IMR-90 (cell line): ENCODE measurements at regions not wholly inside any gene's neighbourhood (a gene's known extent, or its start where the extent isn't known, plus 50 kb on each side); places are given as distances from the start of the nearest gene placed in this dataset.

Source experiments
- ATAC-seq: fragments of 200-7000 bp; cut with Tn5 transposase; 2 replicates; pipeline ENCODE4 v1.9.1; 2020; ENCODE audit warnings: low read depth, mild to moderate bottlenecking, moderate library complexity
- BruUV-seq: library from RNA; stranded (reverse); fragments of 400-500 nt; replicated peaks from 2 replicates; lab custom pipeline; 2021; lab: Mats Ljungman, UMichigan
- CTCF ChIA-PET: fragments of 300-600 bp; formaldehyde crosslinking; extraction: SDS; loops from one replicate; lab custom pipeline; 2021; ENCODE audit warnings: antibody characterized with exemption; lab: Yijun Ruan, JAX
- POLR2A ChIA-PET: fragments of 300-600 bp; sonication (Branson Sonifier 250); formaldehyde crosslinking; loops from one replicate; lab custom pipeline; 2022; ENCODE audit warnings: antibody characterized with exemption; ENCODE audit not compliant: unreplicated experiment; lab: Charles Lee
- DNase-seq: peaks from one replicate; pipeline ENCODE4 v3.0.0; 2013
- H2AFZ ChIP-seq: replicated peaks from 2 replicates; pipeline ENCODE3; 2013; ENCODE audit warnings: low read length, mild to moderate bottlenecking; ENCODE audit not compliant: poor library complexity
- H2AK5ac ChIP-seq: 2 replicates; pipeline ENCODE4 v1.6.1; 2013; ENCODE audit warnings: low read depth, low read length, inconsistent platforms
- H2AK9ac ChIP-seq: replicated peaks from 2 replicates; pipeline ENCODE3; 2013; ENCODE audit warnings: mild to moderate bottlenecking, low read depth, low read length, moderate library complexity; ENCODE audit not compliant: poor library complexity
- H2BK120ac ChIP-seq: 2 replicates; pipeline ENCODE4 v1.6.1; 2013; ENCODE audit warnings: low read depth, low read length, inconsistent platforms
- H2BK15ac ChIP-seq: 3 replicates; pipeline ENCODE4 v1.6.1; 2013; ENCODE audit warnings: low read depth, low read length, inconsistent platforms
- H2BK20ac ChIP-seq: 2 replicates; pipeline ENCODE4 v1.6.1; 2013; ENCODE audit warnings: low read depth, mild to moderate bottlenecking, inconsistent platforms, low read length, moderate library complexity
- H2BK5ac ChIP-seq: 2 replicates; pipeline ENCODE4 v1.6.1; 2013; ENCODE audit warnings: mild to moderate bottlenecking, low read depth, low read length, inconsistent platforms; ENCODE audit not compliant: poor library complexity, severe bottlenecking
- H3K14ac ChIP-seq: replicated peaks from 2 replicates; pipeline ENCODE4 v1.6.1; 2013; ENCODE audit warnings: low read depth, low read length, inconsistent platforms
- H3K18ac ChIP-seq: 2 replicates; pipeline ENCODE4 v1.6.1; 2013; ENCODE audit warnings: low read depth, low read length, control low read depth
- H3K23ac ChIP-seq: 2 replicates; pipeline ENCODE4 v1.6.1; 2013; ENCODE audit warnings: low read depth, low read length, inconsistent platforms
- H3K27ac ChIP-seq: 2 replicates; pipeline ENCODE4 v1.5.1; 2013; ENCODE audit warnings: mild to moderate bottlenecking, control low read depth, low read length; ENCODE audit not compliant: insufficient read depth
- H3K27me3 ChIP-seq: 2 replicates; pipeline ENCODE4 v1.6.1; 2013; ENCODE audit warnings: low read length; ENCODE audit not compliant: control insufficient read depth, insufficient read depth
- H3K36me3 ChIP-seq: 2 replicates; pipeline ENCODE4 v1.6.1; 2013; ENCODE audit warnings: low read length, mixed read lengths; ENCODE audit not compliant: control insufficient read depth, insufficient read depth
- H3K4ac ChIP-seq: 2 replicates; pipeline ENCODE4 v1.6.1; 2013; ENCODE audit warnings: low read depth, low read length, inconsistent platforms
- H3K4me1 ChIP-seq: 2 replicates; pipeline ENCODE4 v1.6.1; 2013; ENCODE audit warnings: low read length, mixed read lengths; ENCODE audit not compliant: control insufficient read depth, insufficient read depth
- H3K4me2 ChIP-seq: 2 replicates; pipeline ENCODE4 v1.6.1; 2013; ENCODE audit warnings: low read depth, mild to moderate bottlenecking, control low read depth, low read length, moderate library complexity
- H3K4me3 ChIP-seq: 2 replicates; pipeline ENCODE4 v1.5.1; 2013; ENCODE audit warnings: low read depth, mild to moderate bottlenecking, control low read depth, low read length, moderate library complexity; ENCODE audit not compliant: insufficient read depth
- H3K56ac ChIP-seq: 2 replicates; pipeline ENCODE4 v1.6.1; 2013; ENCODE audit warnings: low read length, inconsistent platforms; ENCODE audit not compliant: insufficient read depth; ENCODE audit errors: extremely low read depth
- H3K79me1 ChIP-seq, 2 experiments: 2 replicates each; pipeline ENCODE4 v1.6.1; 2013; ENCODE audit warnings: low read length in 2 of 2, inconsistent platforms in 1 of 2, low read depth in 1 of 2
- H3K9ac ChIP-seq: 2 replicates; pipeline ENCODE4 v1.6.1; 2013; ENCODE audit warnings: low read depth, low read length, control low read depth
- H3K9me1 ChIP-seq: 2 replicates; pipeline ENCODE4 v1.6.1; 2013; ENCODE audit warnings: low read length, inconsistent platforms; ENCODE audit not compliant: insufficient read depth
- H3K9me3 ChIP-seq: 2 replicates; pipeline ENCODE4 v1.6.1; 2013; ENCODE audit warnings: low read length; ENCODE audit not compliant: control insufficient read depth, insufficient read depth
- H4K20me1 ChIP-seq: 2 replicates; pipeline ENCODE4 v1.6.1; 2013; ENCODE audit warnings: low read length, inconsistent platforms; ENCODE audit not compliant: insufficient read depth
- H4K5ac ChIP-seq: 2 replicates; pipeline ENCODE4 v1.6.1; 2013; ENCODE audit warnings: mild to moderate bottlenecking, low read depth, low read length, control low read depth
- H4K8ac ChIP-seq, 2 experiments: 2 replicates each; pipeline ENCODE4 v1.6.1; 2013; ENCODE audit warnings: low read depth in 2 of 2, low read length in 2 of 2, control low read depth in 1 of 2, inconsistent platforms in 1 of 2
- H4K91ac ChIP-seq: 2 replicates; pipeline ENCODE4 v1.6.1; 2013; ENCODE audit warnings: low read depth, low read length, inconsistent platforms; ENCODE audit not compliant: insufficient read depth
- BHLHE40 ChIP-seq: fragments of 150-350 bp; IDR thresholded peaks from 2 replicates; pipeline ENCODE4 v1.6.1; 2016; ENCODE audit warnings: mild to moderate bottlenecking, low read depth, low read length
- CTCF ChIP-seq: conservative IDR thresholded peaks from 2 replicates; pipeline ENCODE4 v1.5.1; 2012; ENCODE audit warnings: mild to moderate bottlenecking, low read depth, low read length, improper control_type of control experiment
- WGBS, 2 experiments: methylation state at CpG; one replicate each; pipeline versions ENCODE4 v1.1.5 to v1.1.7; 2013; ENCODE audit warnings: missing lambda C conversion rate in 2 of 2; ENCODE audit not compliant: insufficient read length in 1 of 2; ENCODE audit errors: extremely low coverage in 2 of 2; 5-methylcytosine and 5-hydroxymethylcytosine counted together
- dilution Hi-C: fragments of 300-500 bp; cut with HindIII; formaldehyde crosslinking; loops from one replicate; pipeline ENCODE4 v1.14.3; 2018; ENCODE audit warnings: low sequenced_read_pairs; ENCODE audit not compliant: unreplicated experiment
- in situ Hi-C: fragments of 300-500 bp; cut with MboI; formaldehyde crosslinking; loops from 3 replicates; pipeline ENCODE4 v1.14.3; 2019; ENCODE audit warnings: low sequenced_read_pairs, inconsistent platforms, mixed read lengths
- intact Hi-C: fragments of 100-400 bp; cut with micrococcal nuclease; formaldehyde crosslinking; loops from 2 replicates; pipeline ENCODE4 v1.10.0; 2022

DNA sequence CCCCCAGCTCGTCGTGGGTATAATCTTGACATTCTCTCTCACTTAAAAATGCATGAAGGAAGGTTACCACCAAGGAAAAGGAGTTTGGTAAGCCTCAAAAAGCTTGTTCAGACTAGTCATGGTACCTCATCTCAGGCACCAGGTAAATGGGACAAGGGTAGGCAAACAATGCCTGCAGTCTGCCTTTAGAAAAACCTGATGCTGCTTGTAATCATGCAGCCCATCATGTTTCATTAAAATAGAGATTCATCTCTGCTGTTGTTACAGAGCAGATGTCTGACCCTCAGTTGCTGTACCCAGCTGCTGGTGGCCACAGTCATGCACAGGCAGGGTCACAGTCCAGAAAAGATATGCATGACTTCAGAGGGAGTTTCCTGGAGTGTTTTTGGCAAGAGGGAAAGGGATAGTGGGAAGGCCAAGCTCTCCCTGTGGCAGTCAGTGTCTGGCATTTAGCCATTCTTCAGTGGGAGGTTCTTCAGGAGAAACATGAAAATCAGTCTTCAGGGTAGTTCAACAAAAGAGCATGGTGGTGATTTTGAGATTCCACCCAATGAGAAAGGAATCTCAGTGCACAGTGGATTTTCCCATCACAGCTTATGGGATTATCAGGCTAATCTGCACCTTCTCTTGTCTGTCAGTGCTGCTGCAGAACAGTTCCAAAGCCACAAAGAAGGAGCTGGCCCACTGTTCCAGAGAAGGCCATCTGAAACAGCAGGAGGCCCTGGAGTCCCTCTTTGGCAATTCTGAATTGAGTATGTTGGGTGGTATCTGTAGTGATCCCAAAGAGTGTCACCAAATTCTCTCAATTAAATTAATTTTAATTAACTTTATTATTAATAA is 202.7 kb upstream of the FRMD6 start:
- H2AK5ac ChIP-seq: peak overlapping the region; percentile 87; the same call in 1 of the 2 replicates
- no peak overlapping the region for H3K9ac ChIP-seq
- DNase-seq (peak; percentile 98), ATAC-seq (peak; percentile 76)
- H4K8ac ChIP-seq: peak overlapping the region; percentile 19 to 73; a peak in 3 of 4 replicates
- H2AK9ac ChIP-seq: peak overlapping the region; percentile 53
- dilution Hi-C loops (no loop called here), in situ Hi-C loops (no loop called here), intact Hi-C loops (no loop called here)
- whole genome bisulfite sequencing, 2 experiments: no CpG with 5 or more reads among the region's 2 CpGs
- H3K9me3 ChIP-seq: no peaks in the 10 kb centered on the region
- no peaks in the 10 kb centered on the region for H4K20me1 ChIP-seq
- CTCF ChIA-PET: no interaction called here
- H3K27ac ChIP-seq: no peak overlapping the region
- H3K9me1 ChIP-seq: peaks cover 19% of the 10 kb centered on the region
- H3K56ac ChIP-seq: no peak overlapping the region
- H3K18ac ChIP-seq: peak overlapping the region; percentile 52; the same call in 1 of the 2 replicates
- peak overlapping the region; percentile 78 for H3K4ac ChIP-seq
- peak overlapping the region; percentile 87 for H2BK120ac ChIP-seq
- H3K4me1 ChIP-seq: peaks cover 10% of the 10 kb centered on the region
- H3K79me1 ChIP-seq: peaks cover 0 to 13% of the 10 kb centered on the region in 2 experiments; a peak in 1 of 4 replicates
- peak overlapping the region; percentile 17; the same call in 1 of the 2 replicates for H3K23ac ChIP-seq
- POLR2A ChIA-PET: interaction anchor here (0.5 kb wide), 1 partner anchor 552 kb away, joined by 6 read pairs; no protein-coding TSS in a partner anchor
- H3K4me3 ChIP-seq: no peak overlapping the region
- no TSS peak for BruUV-seq
- no peaks in the 10 kb centered on the region for H3K27me3 ChIP-seq
- H3K4me2 ChIP-seq: no peak overlapping the region
- H4K91ac ChIP-seq: peak overlapping the region; percentile 69
- H3K14ac ChIP-seq: peak overlapping the region; percentile 87
- H2BK15ac ChIP-seq: peak overlapping the region; percentile 77; the same call in 1 of the 3 replicates
- H4K5ac ChIP-seq: peak overlapping the region; percentile 72; the same call in 1 of the 2 replicates
- H3K36me3 ChIP-seq: no peaks in the 10 kb centered on the region
- H2BK20ac ChIP-seq: peak overlapping the region; percentile 81
- TF ChIP-seq BHLHE40 (0 out of 2 replicates have a peak, but pooled peaks have one; percentile 8), CTCF (no peak)
- peak overlapping the region; percentile 77 for H2BK5ac ChIP-seq
- peak overlapping the region; percentile 77 for H2AFZ ChIP-seq
